A673 (cell line): ENCODE measurements at regions not wholly inside any gene's neighbourhood (a gene's known extent, or its start where the extent isn't known, plus 50 kb on each side); places are given as distances from the start of the nearest gene placed in this dataset.

Experiments
- BruUV-seq: library from RNA; stranded (reverse); fragments of 400-500 nt; replicated peaks from 2 replicates; lab custom pipeline; 2021; lab: Mats Ljungman, UMichigan
- CTCF ChIA-PET: fragments of 300-600 bp; sonication (Branson Sonifier 250); formaldehyde crosslinking; loops from one replicate; lab custom pipeline; 2022; ENCODE audit warnings: antibody characterized with exemption; lab: Charles Lee
- POLR2A ChIA-PET: fragments of 300-600 bp; sonication (Branson Sonifier 250); formaldehyde crosslinking; loops from one replicate; lab custom pipeline; 2022; ENCODE audit warnings: antibody characterized with exemption; ENCODE audit not compliant: low non-redundant PET; lab: Charles Lee
- DNase-seq: peaks from one replicate; pipeline ENCODE4 v3.0.0-alpha.2; 2015; ENCODE audit warnings: low spot score
- H3K27ac ChIP-seq: fragments of 200-600 bp; sonication (generic); 2 replicates; pipeline ENCODE4 v1.5.1; 2016; ENCODE audit warnings: mixed run types, low read depth, mild to moderate bottlenecking, mixed read lengths, antibody characterized with exemption, low read length; ENCODE audit not compliant: poor library complexity, severe bottlenecking
- H3K27me3 ChIP-seq: fragments of 200-600 bp; sonication (generic); replicated peaks from 2 replicates; pipeline ENCODE4 v1.6.1; 2017; ENCODE audit warnings: mixed run types, low read depth, mild to moderate bottlenecking, mixed read lengths, antibody characterized with exemption, low read length; ENCODE audit not compliant: insufficient read depth, poor library complexity
- H3K36me3 ChIP-seq: fragments of 200-600 bp; sonication (generic); 2 replicates; pipeline ENCODE4 v1.6.1; 2016; ENCODE audit warnings: mixed run types, mild to moderate bottlenecking, mixed read lengths, antibody characterized with exemption, low read length; ENCODE audit not compliant: insufficient read depth, poor library complexity, severe bottlenecking
- H3K4me1 ChIP-seq: fragments of 200-600 bp; sonication (generic); 2 replicates; pipeline ENCODE4 v1.6.1; 2017; ENCODE audit warnings: mixed run types, mild to moderate bottlenecking, mixed read lengths, antibody characterized with exemption, low read length; ENCODE audit not compliant: insufficient read depth, poor library complexity, severe bottlenecking
- H3K4me3 ChIP-seq: fragments of 200-600 bp; sonication (generic); 2 replicates; pipeline ENCODE4 v1.5.1; 2016; ENCODE audit warnings: low read depth, mixed run types, mild to moderate bottlenecking, mixed read lengths, low read length; ENCODE audit not compliant: poor library complexity, severe bottlenecking
- H3K9me3 ChIP-seq: fragments of 200-600 bp; sonication (generic); 2 replicates; pipeline ENCODE4 v1.6.1; 2016; ENCODE audit warnings: mixed run types, low read depth, mild to moderate bottlenecking, mixed read lengths, antibody characterized with exemption, low read length; ENCODE audit not compliant: poor library complexity, severe bottlenecking
- CTCF ChIP-seq: fragments of 300-800, 200-600 bp; sonication (generic); conservative IDR thresholded peaks from 2 replicates; pipeline ENCODE4 v1.5.1; 2017; ENCODE audit warnings: low read depth, mild to moderate bottlenecking, antibody characterized with exemption, low read length, moderate library complexity, mixed read lengths
- EZH2 ChIP-seq: fragments of 200-600 bp; sonication (generic); IDR thresholded peaks from 2 replicates; pipeline ENCODE4 v1.6.1; 2017; ENCODE audit warnings: borderline replicate concordance, low read depth, mild to moderate bottlenecking, mixed read lengths, antibody characterized with exemption, low read length; ENCODE audit not compliant: poor library complexity, severe bottlenecking
- intact Hi-C: fragments of 100-400 bp; cut with micrococcal nuclease; formaldehyde crosslinking; loops from one replicate; pipeline ENCODE4 v1.10.0; 2022; ENCODE audit not compliant: unreplicated experiment

- CTCF ChIA-PET: no interaction called here
- no peaks in the 10 kb centered on the region for H3K27me3 ChIP-seq
Observed at GRCh38 chr15:77807611-77808010, 174.9 kb upstream of the LINGO1 start.

GRCh38 chr15:77807115-77807514 lies 174.4 kb upstream of the LINGO1 start:
- CTCF ChIA-PET: no interaction called here
- no peak for DNase-seq

More at GRCh38 chr15:77807611-77808010, 174.9 kb upstream of the LINGO1 start:
- H3K4me1 ChIP-seq: peaks cover 42% of the 10 kb centered on the region
- H3K9me3 ChIP-seq: no peaks in the 10 kb centered on the region
- BruUV-seq: no TSS peak
- no peaks in the 10 kb centered on the region for H3K36me3 ChIP-seq
- intact Hi-C loops: no loop called here
- no peak overlapping the region for H3K27ac ChIP-seq
- DNase-seq: no peak
- no peak overlapping the region for H3K4me3 ChIP-seq
- POLR2A ChIA-PET: no interaction called here
- TF ChIP-seq EZH2: no peak
- no peak for TF ChIP-seq CTCF

GRCh38 chr15:77804210-77804609 lies 171.5 kb upstream of the LINGO1 start:
- Histone ChIP-seq H3K4me3 (no peak overlapping the region), H3K9me3 (no peaks in the 10 kb centered on the region), H3K36me3 (no peaks in the 10 kb centered on the region), H3K27me3 (no peaks in the 10 kb centered on the region), H3K4me1 (peaks cover 22% of the 10 kb centered on the region), H3K27ac (no peak overlapping the region)
- TF ChIP-seq EZH2 (no peak), CTCF (no peak)
- no peak for DNase-seq
- POLR2A ChIA-PET: no interaction called here
- BruUV-seq: no TSS peak
- intact Hi-C loops: no loop called here
- CTCF ChIA-PET: no interaction called here

More at GRCh38 chr15:77807115-77807514, 174.4 kb upstream of the LINGO1 start:
- BruUV-seq: no TSS peak
- Histone ChIP-seq H3K36me3 (no peaks in the 10 kb centered on the region), H3K9me3 (no peaks in the 10 kb centered on the region), H3K4me3 (no peak overlapping the region), H3K4me1 (peaks cover 38% of the 10 kb centered on the region), H3K27me3 (no peaks in the 10 kb centered on the region), H3K27ac (no peak overlapping the region)
- no peak for TF ChIP-seq EZH2
- no peak for TF ChIP-seq CTCF
- POLR2A ChIA-PET: no interaction called here
- intact Hi-C loops: no loop called here
